ENCODE measurements at regions not wholly inside any gene's neighbourhood (a gene's known extent, or its start where the extent isn't known, plus 50 kb on each side); places are given as distances from the start of the nearest gene placed in this dataset.

GRCh38 chr5:78705826-78706225 is 57.3 kb upstream of the LHFPL2 start:
- CTCF ChIA-PET = no interaction called here
- no peaks in the 10 kb centered on the region for H3K4me1 Mint-ChIP-seq
- no peaks in the 10 kb centered on the region for H3K9me3 Mint-ChIP-seq
- no peaks in the 10 kb centered on the region for H3K36me3 Mint-ChIP-seq
- H3K27me3 Mint-ChIP-seq = peaks cover 5% of the 10 kb centered on the region
- no peak for DNase-seq
- no peak overlapping the region for H3K27ac Mint-ChIP-seq
- H3K4me3 Mint-ChIP-seq = no peak overlapping the region

GRCh38 chr5:78701795-78702410 is 53.3 kb upstream of the LHFPL2 start:
- Mint-ChIP-seq H3K4me1 (no peaks in the 10 kb centered on the region), H3K4me3 (no peak overlapping the region), H3K27ac (no peak overlapping the region), H3K27me3 (peaks cover 5% of the 10 kb centered on the region), H3K9me3 (no peaks in the 10 kb centered on the region), H3K36me3 (no peaks in the 10 kb centered on the region)
- DNase-seq = no peak
- CTCF ChIA-PET = no interaction called here

DNA sequence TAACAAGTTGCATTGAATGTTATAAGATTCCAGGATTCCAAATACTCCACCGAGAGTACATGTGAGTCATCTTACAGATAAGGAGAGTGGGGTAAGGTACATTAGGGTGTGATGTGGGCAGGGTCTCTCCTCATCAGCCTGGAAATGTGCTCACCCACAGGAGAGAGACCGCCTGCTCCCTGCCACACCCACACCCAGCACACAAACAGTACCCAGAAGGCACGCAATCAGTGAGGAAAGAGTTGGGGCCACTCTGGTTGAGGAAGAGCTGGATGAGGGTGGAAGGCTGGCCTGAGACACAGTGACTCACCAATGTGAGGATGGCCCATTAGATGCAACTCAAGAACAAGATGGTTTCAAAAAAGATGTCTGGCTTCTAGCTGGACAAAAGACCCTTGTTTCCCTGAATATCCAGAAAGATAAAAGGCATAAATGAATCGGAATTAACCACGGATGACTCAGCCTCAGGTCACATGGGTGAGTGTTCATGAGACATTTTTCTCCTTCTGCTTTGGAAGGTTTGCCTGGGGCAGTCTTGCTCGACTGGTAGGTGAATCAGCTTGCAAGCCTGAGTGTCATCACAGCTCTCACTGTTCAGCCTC is 51.1 kb upstream of the LHFPL2 start:
- no peak for DNase-seq
- Mint-ChIP-seq H3K9me3 (no peaks in the 10 kb centered on the region), H3K4me1 (no peaks in the 10 kb centered on the region), H3K27ac (no peak overlapping the region), H3K27me3 (peaks cover 5% of the 10 kb centered on the region), H3K4me3 (no peak overlapping the region), H3K36me3 (no peaks in the 10 kb centered on the region)
- CTCF ChIA-PET = no interaction called here

- Mint-ChIP-seq H3K4me1 (no peaks in the 10 kb centered on the region), H3K9me3 (no peaks in the 10 kb centered on the region), H3K27ac (no peak overlapping the region), H3K4me3 (no peak overlapping the region), H3K27me3 (peaks cover 5% of the 10 kb centered on the region), H3K36me3 (no peaks in the 10 kb centered on the region)
- no peak for DNase-seq
- CTCF ChIA-PET = no interaction called here
These were observed 49.7 kb upstream of the LHFPL2 start for GRCh38 chr5:78698191-78698791.

Data from activated naive CD4-positive, alpha-beta T cell treated with anti-CD3 and anti-CD28 coated beads, Interleukin-2, amount 10 ng/mL, durations not matched to agents 7 days and 5 days (primary cell).